MG63 (cell line): ENCODE measurements at regions not wholly inside any gene's neighbourhood (a gene's known extent, or its start where the extent isn't known, plus 50 kb on each side); places are given as distances from the start of the nearest gene placed in this dataset.

ENCODE experiments used
- DNase-seq: peaks from one replicate; pipeline ENCODE4 v3.0.0-alpha.2; 2020
- H3K27me3 ChIP-seq: fragments of 250-450 bp; sonication (Bioruptor Pico); 2 replicates; pipeline ENCODE4 v1.5.1; 2020; ENCODE audit warnings: mild to moderate bottlenecking, moderate library complexity
- H3K36me3 ChIP-seq: fragments of 250-450 bp; sonication (Bioruptor Pico); 2 replicates; pipeline ENCODE4 v1.5.1; 2020; ENCODE audit warnings: mild to moderate bottlenecking, moderate library complexity
- H3K4me3 ChIP-seq: fragments of 250-450 bp; sonication (Bioruptor Pico); 2 replicates; pipeline ENCODE4 v1.5.1; 2020; ENCODE audit warnings: mild to moderate bottlenecking, moderate library complexity
- H3K9me3 ChIP-seq: fragments of 250-450 bp; sonication (Bioruptor Pico); 2 replicates; pipeline ENCODE4 v1.5.1; 2020; ENCODE audit warnings: mild to moderate bottlenecking, moderate library complexity

DNA sequence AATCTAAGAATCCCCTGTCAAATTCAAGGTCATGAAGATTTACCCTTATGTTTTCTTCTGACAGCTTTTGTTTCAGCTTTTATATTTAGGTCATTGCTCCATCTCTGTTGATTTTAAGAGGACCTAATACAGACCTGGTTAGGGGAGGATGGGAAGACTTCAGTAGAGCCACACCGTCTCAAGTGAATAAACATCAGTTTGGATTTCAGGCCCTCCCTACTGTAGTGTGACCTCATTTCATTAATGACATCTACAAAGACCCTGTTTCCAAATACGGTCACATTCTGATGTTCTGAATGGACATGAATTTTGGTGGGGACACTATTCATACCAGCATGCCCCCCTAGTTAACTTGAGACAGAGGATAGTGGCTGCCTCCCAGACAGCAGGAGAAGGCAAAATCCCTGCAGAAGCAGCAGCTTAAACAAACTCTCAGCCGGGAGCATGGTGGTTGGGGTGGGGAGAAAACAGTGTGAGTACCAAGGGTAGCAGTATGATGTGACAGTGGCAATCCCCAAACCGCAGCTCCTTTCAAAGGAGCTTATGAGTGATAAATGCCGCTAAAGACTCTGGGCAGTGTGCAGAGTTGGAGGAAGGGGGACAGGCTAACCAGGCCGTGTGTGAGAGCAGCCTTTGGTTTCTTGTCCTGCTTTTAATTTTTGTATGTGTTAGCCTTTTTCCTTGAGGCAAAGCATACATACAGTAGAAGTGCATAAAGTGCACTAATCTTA lies 65.9 kb upstream of the TNP1 start:
- no peaks in the 10 kb centered on the region for H3K36me3 ChIP-seq
- no peaks in the 10 kb centered on the region for H3K27me3 ChIP-seq
- H3K4me3 ChIP-seq = no peak overlapping the region
- no peaks in the 10 kb centered on the region for H3K9me3 ChIP-seq
- DNase-seq = no peak

DNA sequence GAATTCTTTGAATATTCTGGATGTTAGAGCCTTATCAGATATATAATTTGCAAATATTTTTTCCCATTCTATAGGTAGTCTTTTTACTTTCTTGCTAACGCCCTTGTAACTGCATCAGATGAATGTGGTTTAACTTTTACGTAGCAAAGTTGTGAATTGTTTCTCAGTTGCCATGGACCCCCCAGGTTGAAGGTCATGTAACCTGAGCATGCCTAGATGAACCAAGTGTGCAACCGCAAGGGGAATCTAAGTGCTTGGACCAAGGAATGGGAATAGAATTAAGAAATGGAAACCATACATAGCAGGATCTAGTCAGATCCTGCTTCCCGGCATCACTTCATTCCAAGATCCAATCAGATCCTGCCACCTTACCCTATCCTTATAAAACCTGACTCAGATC lies 65.1 kb upstream of the TNP1 start:
- Histone ChIP-seq H3K9me3 (no peaks in the 10 kb centered on the region), H3K4me3 (no peak overlapping the region), H3K27me3 (no peaks in the 10 kb centered on the region), H3K36me3 (no peaks in the 10 kb centered on the region)
- no peak for DNase-seq

DNA sequence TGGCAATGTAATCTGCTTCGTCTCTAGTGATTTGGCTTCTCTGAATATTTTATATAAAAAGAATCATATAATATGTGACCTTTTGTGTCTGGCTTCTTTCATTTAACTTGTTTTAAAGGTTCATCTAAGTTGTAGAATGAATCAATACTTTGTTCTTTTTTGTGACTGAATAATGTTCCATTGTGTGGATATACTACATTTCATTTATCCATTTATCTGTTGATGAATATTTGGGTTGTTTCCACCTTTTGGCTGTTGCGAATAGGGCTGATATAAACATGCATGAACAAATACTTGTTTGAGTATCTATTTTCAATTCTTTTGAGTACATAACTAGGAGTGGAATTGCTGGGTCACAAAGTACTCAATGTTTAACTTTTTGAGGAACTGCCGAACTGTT lies 63.8 kb upstream of the TNP1 start:
- H3K4me3 ChIP-seq = no peak overlapping the region
- H3K27me3 ChIP-seq = no peaks in the 10 kb centered on the region
- no peaks in the 10 kb centered on the region for H3K9me3 ChIP-seq
- H3K36me3 ChIP-seq = no peaks in the 10 kb centered on the region
- no peak for DNase-seq

DNA sequence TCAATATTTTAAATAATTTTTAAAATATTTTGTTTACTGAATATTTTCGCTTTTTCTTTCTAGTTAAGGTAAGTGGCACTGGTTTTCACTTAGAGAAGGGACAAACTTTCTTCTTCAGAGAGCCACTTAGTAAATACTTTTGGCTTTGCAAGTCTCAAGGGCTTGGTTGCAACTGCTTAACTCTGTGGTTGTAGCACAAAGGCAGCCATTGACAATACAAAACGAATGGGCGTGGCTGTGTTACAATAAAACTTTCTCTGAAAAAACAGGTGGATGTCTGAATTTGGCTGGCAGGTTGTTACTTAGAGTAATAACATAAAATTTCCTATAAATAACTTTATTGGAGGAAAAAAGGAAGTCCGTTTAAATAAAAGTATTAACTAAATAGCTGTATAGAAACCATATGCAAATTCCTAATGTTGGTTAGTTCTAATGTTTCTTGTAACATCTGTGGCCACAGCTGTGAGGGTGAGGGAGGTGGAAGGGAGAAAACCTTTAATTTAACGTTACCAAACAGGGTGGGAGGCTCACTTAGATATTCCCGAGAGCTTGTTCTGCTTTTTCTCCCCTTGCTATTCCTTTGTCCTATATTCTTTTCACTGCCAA lies 62.4 kb upstream of the TNP1 start:
- no peaks in the 10 kb centered on the region for H3K27me3 ChIP-seq
- no peaks in the 10 kb centered on the region for H3K9me3 ChIP-seq
- no peak overlapping the region for H3K4me3 ChIP-seq
- no peak for DNase-seq
- H3K36me3 ChIP-seq = no peaks in the 10 kb centered on the region

- Histone ChIP-seq H3K27me3 (no peaks in the 10 kb centered on the region), H3K9me3 (no peaks in the 10 kb centered on the region), H3K4me3 (no peak overlapping the region), H3K36me3 (no peaks in the 10 kb centered on the region)
- DNase-seq = no peak
Observed at GRCh38 chr2:216920937-216921456, 61.1 kb upstream of the TNP1 start.

- no peaks in the 10 kb centered on the region for H3K9me3 ChIP-seq
- no peaks in the 10 kb centered on the region for H3K36me3 ChIP-seq
- no peak overlapping the region for H3K4me3 ChIP-seq
- no peaks in the 10 kb centered on the region for H3K27me3 ChIP-seq
- no peak for DNase-seq
Observed at GRCh38 chr2:216920143-216920876, 60.4 kb upstream of the TNP1 start.

- DNase-seq = peak; percentile 90
- H3K27me3 ChIP-seq = no peaks in the 10 kb centered on the region
- no peak overlapping the region for H3K4me3 ChIP-seq
- H3K9me3 ChIP-seq = no peaks in the 10 kb centered on the region
- H3K36me3 ChIP-seq = no peaks in the 10 kb centered on the region
Observed at GRCh38 chr2:216918088-216918680, 58.3 kb upstream of the TNP1 start.

GRCh38 chr2:216916956-216917650 lies 57.2 kb upstream of the TNP1 start:
- Histone ChIP-seq H3K9me3 (no peaks in the 10 kb centered on the region), H3K27me3 (no peaks in the 10 kb centered on the region), H3K4me3 (no peak overlapping the region), H3K36me3 (no peaks in the 10 kb centered on the region)
- peak; percentile 10 for DNase-seq

DNA sequence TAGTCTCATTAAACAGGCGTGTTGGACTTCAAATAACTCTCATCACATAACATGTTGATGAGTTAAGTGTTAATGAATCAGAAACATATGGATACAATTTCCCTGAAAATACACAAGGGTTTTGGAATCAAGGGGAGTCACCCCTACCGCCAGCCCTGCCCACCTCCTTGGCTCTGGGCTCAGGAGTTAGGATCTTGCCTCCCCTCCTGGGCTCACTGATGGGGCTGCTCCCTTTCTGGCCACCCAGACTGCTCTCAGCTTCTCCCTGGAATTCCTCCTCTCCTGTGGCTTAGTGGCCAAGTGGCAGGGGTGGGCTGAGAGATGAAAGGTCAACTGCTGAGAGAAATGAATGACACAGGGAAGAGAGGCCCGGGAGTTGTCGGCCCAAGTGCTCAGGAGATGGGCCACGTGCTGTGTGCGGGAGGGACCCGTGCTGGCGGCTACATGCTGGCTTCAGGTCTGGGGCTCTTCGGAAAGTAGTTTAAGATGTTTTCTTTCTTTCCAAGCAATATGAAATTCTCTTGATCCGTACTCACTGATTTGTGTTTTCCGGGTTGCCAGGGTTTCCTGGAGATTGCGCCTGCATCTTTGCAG lies 55.8 kb upstream of the TNP1 start:
- Histone ChIP-seq H3K9me3 (no peaks in the 10 kb centered on the region), H3K4me3 (no peak overlapping the region)
- DNase-seq = no peak

DNA sequence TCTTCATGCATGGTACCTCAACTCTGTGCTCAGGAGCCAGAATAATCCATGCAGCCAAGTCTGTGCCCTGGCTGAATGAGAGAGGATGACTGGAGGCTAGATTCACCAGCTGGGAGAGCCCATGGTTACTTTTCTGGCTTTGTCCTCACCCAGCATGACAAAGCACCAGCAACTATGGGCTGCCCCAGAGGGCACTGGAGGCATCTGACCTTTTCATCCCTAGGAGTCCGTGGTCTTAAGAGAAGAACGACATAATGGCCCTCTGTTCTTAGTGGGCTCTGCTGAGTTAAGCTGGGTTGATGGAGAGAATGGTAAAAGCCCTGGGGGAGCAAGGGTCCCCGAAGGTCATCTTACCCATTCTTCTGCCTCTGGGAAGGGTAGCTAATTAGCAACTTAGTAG lies 54.6 kb upstream of the TNP1 start:
- H3K9me3 ChIP-seq = no peaks in the 10 kb centered on the region
- no peak for DNase-seq
- no peaks in the 10 kb centered on the region for H3K36me3 ChIP-seq
- no peaks in the 10 kb centered on the region for H3K27me3 ChIP-seq
- no peak overlapping the region for H3K4me3 ChIP-seq

More for the DNA sequence above, 55.8 kb upstream of the TNP1 start:
- no peaks in the 10 kb centered on the region for H3K36me3 ChIP-seq
- no peaks in the 10 kb centered on the region for H3K27me3 ChIP-seq

DNA sequence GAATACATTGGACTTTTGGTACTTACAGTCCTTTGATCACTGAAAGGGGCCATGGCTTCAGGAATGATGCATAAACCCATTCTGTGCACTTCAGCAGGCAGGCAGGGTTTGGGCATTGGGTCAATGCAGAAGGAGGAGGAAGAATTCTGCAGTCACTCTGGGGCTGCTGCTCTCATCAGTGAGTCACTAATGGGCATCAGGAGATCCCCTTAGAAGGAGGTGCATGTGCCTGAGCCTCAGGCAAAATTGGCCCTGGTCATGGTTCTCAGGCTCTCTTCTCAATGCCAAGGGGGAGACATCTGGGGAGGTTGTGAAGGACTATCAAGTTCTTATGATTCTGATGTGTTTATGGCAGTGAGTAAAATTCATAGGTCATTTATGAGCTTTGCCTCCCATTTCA lies 52.0 kb upstream of the TNP1 start:
- Histone ChIP-seq H3K4me3 (no peak overlapping the region), H3K27me3 (no peaks in the 10 kb centered on the region), H3K9me3 (no peaks in the 10 kb centered on the region), H3K36me3 (no peaks in the 10 kb centered on the region)
- peak; percentile 82 for DNase-seq

- no peaks in the 10 kb centered on the region for H3K9me3 ChIP-seq
- no peaks in the 10 kb centered on the region for H3K27me3 ChIP-seq
- no peaks in the 10 kb centered on the region for H3K36me3 ChIP-seq
- DNase-seq = no peak
- no peak overlapping the region for H3K4me3 ChIP-seq
Observed at GRCh38 chr2:216911008-216911407, 51.1 kb upstream of the TNP1 start.

DNA sequence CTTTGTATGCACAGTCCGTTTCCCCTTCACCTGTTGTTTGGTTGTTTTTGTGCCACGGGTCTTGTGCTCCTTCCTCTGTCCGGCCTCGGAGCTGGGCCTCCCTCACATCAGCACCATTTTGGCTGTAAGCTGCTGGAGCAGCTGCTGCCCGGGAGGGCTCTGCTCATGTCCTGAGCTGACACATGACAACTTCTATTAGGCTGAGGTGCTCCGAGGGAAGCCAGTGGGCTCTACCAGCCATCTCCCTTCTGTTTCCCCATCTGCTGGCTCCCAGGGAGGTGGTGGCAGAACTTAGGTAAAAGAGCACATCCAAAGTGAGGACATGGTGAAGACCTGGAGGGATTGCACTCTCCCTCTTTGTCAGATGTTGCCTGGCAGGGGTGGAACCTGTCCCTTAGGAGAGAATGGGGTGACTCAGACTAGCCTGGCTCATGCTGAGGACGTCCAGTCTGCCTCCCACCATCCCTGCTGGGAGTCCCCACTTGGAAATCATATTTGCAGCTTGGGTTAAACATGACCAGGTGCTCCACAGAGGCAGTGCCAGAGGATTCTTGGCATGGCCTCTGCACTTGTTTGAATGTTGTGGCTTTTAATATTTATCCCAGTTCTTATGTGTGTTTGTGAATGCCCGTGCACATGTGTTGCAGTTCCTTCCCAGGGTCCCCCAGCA lies 49.8 kb upstream of the TNP1 start:
- no peaks in the 10 kb centered on the region for H3K36me3 ChIP-seq
- H3K9me3 ChIP-seq = no peaks in the 10 kb centered on the region
- DNase-seq = peak; percentile 43
- no peak overlapping the region for H3K4me3 ChIP-seq
- H3K27me3 ChIP-seq = no peaks in the 10 kb centered on the region
